ENCODE measurements at regions not wholly inside any gene's neighbourhood (a gene's known extent, or its start where the extent isn't known, plus 50 kb on each side); places are given as distances from the start of the nearest gene placed in this dataset.

- TF ChIP-seq CTCF (IDR thresholded peaks at IDR 0.05; ENCODE audit: control extremely low read depth, extremely low read depth) = no peak
- no peak for ATAC-seq (ENCODE audit: insufficient read depth, low FRiP score)
- H3K27me3 ChIP-seq (ENCODE audit: control insufficient read depth in 3 of 3, insufficient read depth in 3 of 3, low read length in 2 of 3) = no peaks in the 10 kb centered on the region
- no peaks in the 10 kb centered on the region for H3K4me1 ChIP-seq (ENCODE audit: control insufficient read depth in 5 of 5, insufficient read depth in 5 of 5, low read length in 5 of 5)
- H3K27ac ChIP-seq (ENCODE audit: low read depth in 1 of 2, low read length in 1 of 2) = no peak overlapping the region
- no peaks in the 10 kb centered on the region for H3K36me3 ChIP-seq (ENCODE audit: control insufficient read depth in 4 of 4, insufficient read depth in 4 of 4, low read length in 4 of 4)
- H3K9me3 ChIP-seq (ENCODE audit: control insufficient read depth in 4 of 4, insufficient read depth in 3 of 4, low read length in 3 of 4) = peaks cover 0 to 4% (median 0%) of the 10 kb centered on the region in 4 donors
- no peak for DNase-seq
- WGBS, 2 donors = 83% methylated on average over 2 of the region's 2 CpGs
- H3K4me3 ChIP-seq = no peak overlapping the region
- no peak overlapping the region for H3K9ac ChIP-seq (ENCODE audit: insufficient read depth in 1 of 2, low read length in 2 of 2)
Measured at GRCh38 chr5:97937846-97938245, 754.8 kb upstream of the RIOK2 start.

GRCh38 chr5:97943036-97943435, 760.0 kb upstream of the RIOK2 start:
- ATAC-seq (ENCODE audit: insufficient read depth, low FRiP score) (no peak), DNase-seq (no peak)
- Histone ChIP-seq H3K36me3 (ENCODE audit: control insufficient read depth in 4 of 4, insufficient read depth in 4 of 4, low read length in 4 of 4) (no peaks in the 10 kb centered on the region), H3K27me3 (ENCODE audit: control insufficient read depth in 3 of 3, insufficient read depth in 3 of 3, low read length in 2 of 3) (no peaks in the 10 kb centered on the region), H3K4me3 (no peak overlapping the region), H3K9me3 (ENCODE audit: control insufficient read depth in 4 of 4, insufficient read depth in 3 of 4, low read length in 3 of 4) (peaks cover 0 to under 1% (median 0%) of the 10 kb centered on the region in 4 donors), H3K4me1 (ENCODE audit: control insufficient read depth in 5 of 5, insufficient read depth in 5 of 5, low read length in 5 of 5) (no peaks in the 10 kb centered on the region), H3K27ac (ENCODE audit: low read depth in 1 of 2, low read length in 1 of 2) (no peak overlapping the region), H3K9ac (ENCODE audit: insufficient read depth in 1 of 2, low read length in 2 of 2) (no peak overlapping the region)
- TF ChIP-seq CTCF (IDR thresholded peaks at IDR 0.05; ENCODE audit: control extremely low read depth, extremely low read depth) = no peak

GRCh38 chr5:97951139-97951538, 768.1 kb upstream of the RIOK2 start:
- no peaks in the 10 kb centered on the region for H3K27me3 ChIP-seq (ENCODE audit: control insufficient read depth in 3 of 3, insufficient read depth in 3 of 3, low read length in 2 of 3)
- no peaks in the 10 kb centered on the region for H3K4me1 ChIP-seq (ENCODE audit: control insufficient read depth in 5 of 5, insufficient read depth in 5 of 5, low read length in 5 of 5)
- no peak overlapping the region for H3K27ac ChIP-seq (ENCODE audit: low read depth in 1 of 2, low read length in 1 of 2)
- WGBS, 2 donors = 87 to 95% methylated on average over 2 of the region's 2 CpGs
- no peak for DNase-seq
- no peak overlapping the region for H3K9ac ChIP-seq (ENCODE audit: insufficient read depth in 1 of 2, low read length in 2 of 2)
- peaks cover 0 to 5% (median 0%) of the 10 kb centered on the region in 4 donors for H3K9me3 ChIP-seq (ENCODE audit: control insufficient read depth in 4 of 4, insufficient read depth in 3 of 4, low read length in 3 of 4)
- no peak overlapping the region for H3K4me3 ChIP-seq
- H3K36me3 ChIP-seq (ENCODE audit: control insufficient read depth in 4 of 4, insufficient read depth in 4 of 4, low read length in 4 of 4) = no peaks in the 10 kb centered on the region
- ATAC-seq (ENCODE audit: insufficient read depth, low FRiP score) = no peak
- TF ChIP-seq CTCF (IDR thresholded peaks at IDR 0.05; ENCODE audit: control extremely low read depth, extremely low read depth) = no peak

- Histone ChIP-seq H3K9ac (ENCODE audit: insufficient read depth in 1 of 2, low read length in 2 of 2) (no peak overlapping the region), H3K36me3 (ENCODE audit: control insufficient read depth in 4 of 4, insufficient read depth in 4 of 4, low read length in 4 of 4) (no peaks in the 10 kb centered on the region), H3K4me3 (no peak overlapping the region), H3K27ac (ENCODE audit: low read depth in 1 of 2, low read length in 1 of 2) (no peak overlapping the region), H3K9me3 (ENCODE audit: control insufficient read depth in 4 of 4, insufficient read depth in 3 of 4, low read length in 3 of 4) (peaks cover 0 to 5% (median 0%) of the 10 kb centered on the region in 4 donors), H3K27me3 (ENCODE audit: control insufficient read depth in 3 of 3, insufficient read depth in 3 of 3, low read length in 2 of 3) (no peaks in the 10 kb centered on the region), H3K4me1 (ENCODE audit: control insufficient read depth in 5 of 5, insufficient read depth in 5 of 5, low read length in 5 of 5) (no peaks in the 10 kb centered on the region)
- DNase-seq (no peak), ATAC-seq (ENCODE audit: insufficient read depth, low FRiP score) (no peak)
- TF ChIP-seq CTCF (IDR thresholded peaks at IDR 0.05; ENCODE audit: control extremely low read depth, extremely low read depth) = no peak
- WGBS, 2 donors = 82 to 87% methylated on average over 1 of the region's 1 CpG
Measured at GRCh38 chr5:97955450-97955849, 772.4 kb upstream of the RIOK2 start.

Measured in lung (tissue), 11 donors.